ENCODE measurements at regions not wholly inside any gene's neighbourhood (a gene's known extent, or its start where the extent isn't known, plus 50 kb on each side); places are given as distances from the start of the nearest gene placed in this dataset.

DNA sequence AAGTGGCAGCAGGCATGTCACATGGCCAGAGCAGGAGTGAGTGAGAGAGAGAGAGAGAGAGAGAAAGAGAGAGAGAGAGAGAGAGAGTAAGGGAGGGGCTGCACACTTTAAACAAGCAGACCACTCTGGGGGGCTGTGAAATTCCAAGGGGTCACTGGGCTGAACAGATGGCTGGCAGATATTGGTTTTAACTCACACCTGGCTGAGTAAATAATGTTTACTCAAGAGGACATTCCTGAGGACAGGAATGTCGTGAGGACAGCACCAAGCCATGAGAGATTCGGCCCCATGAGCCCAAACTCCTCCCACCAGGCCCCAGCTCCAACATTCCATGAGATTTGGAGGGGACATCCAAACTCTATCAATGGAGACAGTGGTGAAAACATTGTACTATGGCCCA is 269.7 kb downstream of the CBLN1 start:
- intact Hi-C loops (cut with micrococcal nuclease): no loop called here
- TF ChIP-seq, protein P1, sequence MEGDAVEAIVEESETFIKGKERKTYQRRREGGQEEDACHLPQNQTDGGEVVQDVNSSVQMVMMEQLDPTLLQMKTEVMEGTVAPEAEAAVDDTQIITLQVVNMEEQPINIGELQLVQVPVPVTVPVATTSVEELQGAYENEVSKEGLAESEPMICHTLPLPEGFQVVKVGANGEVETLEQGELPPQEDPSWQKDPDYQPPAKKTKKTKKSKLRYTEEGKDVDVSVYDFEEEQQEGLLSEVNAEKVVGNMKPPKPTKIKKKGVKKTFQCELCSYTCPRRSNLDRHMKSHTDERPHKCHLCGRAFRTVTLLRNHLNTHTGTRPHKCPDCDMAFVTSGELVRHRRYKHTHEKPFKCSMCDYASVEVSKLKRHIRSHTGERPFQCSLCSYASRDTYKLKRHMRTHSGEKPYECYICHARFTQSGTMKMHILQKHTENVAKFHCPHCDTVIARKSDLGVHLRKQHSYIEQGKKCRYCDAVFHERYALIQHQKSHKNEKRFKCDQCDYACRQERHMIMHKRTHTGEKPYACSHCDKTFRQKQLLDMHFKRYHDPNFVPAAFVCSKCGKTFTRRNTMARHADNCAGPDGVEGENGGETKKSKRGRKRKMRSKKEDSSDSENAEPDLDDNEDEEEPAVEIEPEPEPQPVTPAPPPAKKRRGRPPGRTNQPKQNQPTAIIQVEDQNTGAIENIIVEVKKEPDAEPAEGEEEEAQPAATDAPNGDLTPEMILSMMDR (IDR thresholded peaks at IDR 0.05; ENCODE audit: borderline replicate concordance): no peak
- DNase-seq: no peak
- Histone ChIP-seq H3K27ac (replicated peaks) (no peak overlapping the region), H3K27me3 (ENCODE audit: low read depth) (no peaks in the 10 kb centered on the region), H3K4me1 (peaks cover 17% of the 10 kb centered on the region), H3K4me3 (no peak overlapping the region), H3K9me3 (replicated peaks) (no peaks in the 10 kb centered on the region), H3K36me3 (no peaks in the 10 kb centered on the region)

DNA sequence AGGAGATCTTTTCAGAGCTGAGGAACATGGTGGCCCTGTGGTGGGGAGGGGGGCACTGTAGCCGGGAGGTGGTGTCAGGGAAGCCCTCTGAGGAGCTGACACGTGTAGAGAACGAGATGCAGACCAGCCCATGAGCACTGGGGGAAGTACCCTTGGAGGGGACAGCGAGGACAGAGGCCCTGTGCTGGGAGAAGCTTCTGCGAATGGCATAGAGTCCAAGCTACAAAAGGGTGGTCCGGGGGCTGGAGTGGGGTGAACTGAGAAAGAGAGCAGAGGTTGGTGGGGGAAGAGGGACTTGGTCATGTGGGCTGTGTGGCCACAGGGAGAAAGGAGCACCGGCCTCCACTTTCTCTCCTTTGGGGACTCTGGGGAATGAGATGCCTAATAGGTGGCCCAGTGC is 270.8 kb downstream of the CBLN1 start:
- peaks cover 17% of the 10 kb centered on the region for H3K4me1 ChIP-seq
- intact Hi-C loops (cut with micrococcal nuclease): no loop called here
- H3K36me3 ChIP-seq: no peaks in the 10 kb centered on the region
- no peaks in the 10 kb centered on the region for H3K9me3 ChIP-seq (replicated peaks)
- no peaks in the 10 kb centered on the region for H3K27me3 ChIP-seq (ENCODE audit: low read depth)
- DNase-seq: no peak
- TF ChIP-seq, protein P1 (IDR thresholded peaks at IDR 0.05; ENCODE audit: borderline replicate concordance): no peak
- no peak overlapping the region for H3K27ac ChIP-seq (replicated peaks)
- no peak overlapping the region for H3K4me3 ChIP-seq

DNA sequence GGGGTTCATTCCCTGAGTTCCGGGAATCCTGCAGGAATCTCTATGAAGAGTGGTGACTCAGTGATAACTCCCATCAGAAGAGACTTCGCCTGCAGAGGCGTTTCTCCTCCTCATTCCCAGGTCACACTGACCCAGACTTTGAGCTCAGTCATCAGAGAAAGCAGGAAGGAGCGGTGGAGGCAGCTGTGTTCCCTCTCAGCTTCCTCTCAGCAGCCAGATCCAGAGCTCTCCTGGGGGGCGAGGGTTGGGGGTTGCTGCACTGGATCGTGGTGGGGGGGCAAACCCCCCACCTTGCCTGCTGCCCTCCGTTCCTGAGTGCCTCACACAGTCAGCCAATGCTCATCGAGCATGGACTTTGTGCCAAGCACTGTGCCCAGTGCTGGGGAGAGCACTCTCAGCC is 271.2 kb downstream of the CBLN1 start:
- no peaks in the 10 kb centered on the region for H3K27me3 ChIP-seq (ENCODE audit: low read depth)
- no peaks in the 10 kb centered on the region for H3K9me3 ChIP-seq (replicated peaks)
- H3K4me3 ChIP-seq: no peak overlapping the region
- TF ChIP-seq, protein P1 (IDR thresholded peaks at IDR 0.05; ENCODE audit: borderline replicate concordance): no peak
- no peak for DNase-seq
- intact Hi-C loops (cut with micrococcal nuclease): no loop called here
- no peak overlapping the region for H3K27ac ChIP-seq (replicated peaks)
- H3K36me3 ChIP-seq: no peaks in the 10 kb centered on the region
- H3K4me1 ChIP-seq: peaks cover 17% of the 10 kb centered on the region

DNA sequence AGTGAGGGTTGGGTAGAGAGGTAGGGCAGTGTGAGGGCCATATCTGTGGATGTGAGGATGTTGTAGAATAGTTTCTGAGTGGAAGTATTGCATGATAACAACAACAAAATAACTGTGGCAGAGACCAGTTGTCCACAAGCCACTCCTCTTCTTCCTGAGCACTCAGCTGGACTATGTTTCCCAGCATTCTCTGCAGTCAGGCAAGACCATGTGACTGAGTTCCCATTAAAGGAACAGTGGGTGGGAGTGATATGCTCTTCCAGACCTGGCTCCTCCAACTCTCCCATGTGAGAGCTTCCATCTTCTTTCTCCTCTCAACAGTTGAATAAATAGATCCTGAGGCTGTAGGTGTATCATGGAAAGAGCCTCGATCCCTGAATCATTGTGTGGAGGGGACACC is 272.4 kb downstream of the CBLN1 start:
- Histone ChIP-seq H3K27ac (replicated peaks) (no peak overlapping the region), H3K27me3 (ENCODE audit: low read depth) (peaks cover 7% of the 10 kb centered on the region), H3K36me3 (no peaks in the 10 kb centered on the region), H3K4me3 (no peak overlapping the region), H3K4me1 (peaks cover 17% of the 10 kb centered on the region), H3K9me3 (replicated peaks) (no peaks in the 10 kb centered on the region)
- intact Hi-C loops (cut with micrococcal nuclease): no loop called here
- DNase-seq: no peak
- TF ChIP-seq, protein P1 (IDR thresholded peaks at IDR 0.05; ENCODE audit: borderline replicate concordance): no peak

DNA sequence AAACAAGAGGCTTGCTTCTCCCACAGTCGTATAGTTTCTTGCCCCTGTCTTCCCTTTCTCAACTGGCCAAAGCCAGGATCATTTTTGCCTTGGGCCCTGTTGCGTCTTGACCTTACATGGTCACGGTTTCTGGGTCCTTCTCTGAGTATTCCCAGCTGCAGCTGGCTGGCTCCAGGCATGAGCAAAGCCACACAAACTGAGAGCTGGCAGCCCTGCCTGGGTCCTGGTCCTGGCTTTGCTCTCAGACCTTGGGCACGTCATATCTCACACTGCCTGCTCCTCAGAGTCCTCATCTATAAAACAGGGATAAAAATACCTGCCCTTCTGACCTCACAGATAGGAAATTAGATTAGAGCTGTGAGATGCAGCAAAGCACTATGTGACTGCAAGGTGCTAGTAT is 277.6 kb downstream of the CBLN1 start:
- H3K27ac ChIP-seq (replicated peaks): no peak overlapping the region

More for the DNA sequence above, 277.6 kb downstream of the CBLN1 start:
- intact Hi-C loops (cut with micrococcal nuclease): no loop called here
- Histone ChIP-seq H3K36me3 (no peaks in the 10 kb centered on the region), H3K4me1 (no peaks in the 10 kb centered on the region), H3K9me3 (replicated peaks) (no peaks in the 10 kb centered on the region), H3K27me3 (ENCODE audit: low read depth) (peaks cover 24% of the 10 kb centered on the region), H3K4me3 (no peak overlapping the region)
- TF ChIP-seq, protein P1 (IDR thresholded peaks at IDR 0.05; ENCODE audit: borderline replicate concordance): no peak
- no peak for DNase-seq

Data from left ventricle myocardium inferior (tissue), 1 donor.